ENCODE measurements at regions not wholly inside any gene's neighbourhood (a gene's known extent, or its start where the extent isn't known, plus 50 kb on each side); places are given as distances from the start of the nearest gene placed in this dataset.

DNA sequence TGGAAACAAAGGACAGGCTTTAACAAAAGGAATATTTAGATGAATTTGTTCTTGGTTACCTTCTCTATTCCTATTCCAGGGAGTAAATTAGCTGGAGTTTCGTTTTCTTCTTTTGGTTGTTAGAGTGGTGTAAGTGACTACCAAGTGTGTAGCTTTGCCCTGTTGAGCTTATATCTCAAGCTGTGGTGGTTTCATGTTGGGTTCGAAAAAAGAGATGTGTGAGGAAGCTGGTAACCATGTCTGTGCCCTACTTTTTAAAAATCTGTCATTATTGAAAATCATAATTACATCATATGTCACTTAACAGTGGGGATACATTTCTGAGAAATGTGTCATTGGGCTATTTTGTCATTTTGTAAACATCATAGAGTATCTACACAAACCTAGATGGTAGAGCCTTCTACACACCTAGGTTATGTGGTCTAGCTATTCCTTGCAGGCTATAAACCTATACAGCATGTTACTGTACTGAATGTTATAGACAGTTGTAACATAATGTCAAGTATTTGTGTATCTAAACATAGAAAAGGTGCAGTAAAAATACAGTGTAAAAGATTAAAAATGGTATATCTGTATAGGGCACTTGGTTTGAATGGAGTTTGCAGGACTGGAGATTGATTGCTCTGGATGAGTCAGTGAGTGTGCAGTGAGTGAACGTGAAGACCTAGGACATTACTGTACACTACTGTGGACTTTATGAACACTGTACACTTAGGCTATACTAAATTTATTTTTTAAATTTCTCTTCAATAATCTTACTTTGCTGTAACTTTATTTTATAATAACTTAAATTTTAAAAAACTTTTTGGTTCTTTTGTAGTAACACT lies 90.4 kb downstream of the SEPTIN7 start:
- no peaks in the 10 kb centered on the region for H3K27me3 ChIP-seq
- peaks cover 0 to 2% of the 10 kb centered on the region in 2 donors for H3K36me3 ChIP-seq (replicated peaks in 1 of 2; ENCODE audit: insufficient read depth in 1 of 2, low read depth in 2 of 2)
- intact Hi-C loops (cut with DNase I), result no loop called here
- no peak for TF ChIP-seq POLR2A (IDR thresholded peaks at IDR 0.05)
- TF ChIP-seq, protein P1, sequence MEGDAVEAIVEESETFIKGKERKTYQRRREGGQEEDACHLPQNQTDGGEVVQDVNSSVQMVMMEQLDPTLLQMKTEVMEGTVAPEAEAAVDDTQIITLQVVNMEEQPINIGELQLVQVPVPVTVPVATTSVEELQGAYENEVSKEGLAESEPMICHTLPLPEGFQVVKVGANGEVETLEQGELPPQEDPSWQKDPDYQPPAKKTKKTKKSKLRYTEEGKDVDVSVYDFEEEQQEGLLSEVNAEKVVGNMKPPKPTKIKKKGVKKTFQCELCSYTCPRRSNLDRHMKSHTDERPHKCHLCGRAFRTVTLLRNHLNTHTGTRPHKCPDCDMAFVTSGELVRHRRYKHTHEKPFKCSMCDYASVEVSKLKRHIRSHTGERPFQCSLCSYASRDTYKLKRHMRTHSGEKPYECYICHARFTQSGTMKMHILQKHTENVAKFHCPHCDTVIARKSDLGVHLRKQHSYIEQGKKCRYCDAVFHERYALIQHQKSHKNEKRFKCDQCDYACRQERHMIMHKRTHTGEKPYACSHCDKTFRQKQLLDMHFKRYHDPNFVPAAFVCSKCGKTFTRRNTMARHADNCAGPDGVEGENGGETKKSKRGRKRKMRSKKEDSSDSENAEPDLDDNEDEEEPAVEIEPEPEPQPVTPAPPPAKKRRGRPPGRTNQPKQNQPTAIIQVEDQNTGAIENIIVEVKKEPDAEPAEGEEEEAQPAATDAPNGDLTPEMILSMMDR (IDR thresholded peaks at IDR 0.05), result no peak
- no peaks in the 10 kb centered on the region for H3K9me3 ChIP-seq
- H3K27ac ChIP-seq, result no peak overlapping the region
- no peak overlapping the region for H3K4me3 ChIP-seq
- H3K4me1 ChIP-seq, result no peaks in the 10 kb centered on the region
- DNase-seq, result no peak
- 86 to 91% methylated on average over 3 of the region's 3 CpGs for WGBS, 2 donors
- no peak for ATAC-seq

- intact Hi-C loops (cut with DNase I), result no loop called here
- no peak for DNase-seq
- 94 to 96% methylated on average over 1 of the region's 1 CpG for WGBS, 2 donors
- no peak for ATAC-seq
- Histone ChIP-seq H3K36me3 (replicated peaks in 1 of 2; ENCODE audit: insufficient read depth in 1 of 2, low read depth in 2 of 2) (no peaks in the 10 kb centered on the region), H3K4me1 (no peaks in the 10 kb centered on the region), H3K27me3 (no peaks in the 10 kb centered on the region), H3K4me3 (no peak overlapping the region), H3K27ac (no peak overlapping the region), H3K9me3 (no peaks in the 10 kb centered on the region)
- TF ChIP-seq, protein P1 (IDR thresholded peaks at IDR 0.05), result no peak
- no peak for TF ChIP-seq POLR2A (IDR thresholded peaks at IDR 0.05)
Measured at GRCh38 chr7:35893649-35894048, 92.8 kb downstream of the SEPTIN7 start.

DNA sequence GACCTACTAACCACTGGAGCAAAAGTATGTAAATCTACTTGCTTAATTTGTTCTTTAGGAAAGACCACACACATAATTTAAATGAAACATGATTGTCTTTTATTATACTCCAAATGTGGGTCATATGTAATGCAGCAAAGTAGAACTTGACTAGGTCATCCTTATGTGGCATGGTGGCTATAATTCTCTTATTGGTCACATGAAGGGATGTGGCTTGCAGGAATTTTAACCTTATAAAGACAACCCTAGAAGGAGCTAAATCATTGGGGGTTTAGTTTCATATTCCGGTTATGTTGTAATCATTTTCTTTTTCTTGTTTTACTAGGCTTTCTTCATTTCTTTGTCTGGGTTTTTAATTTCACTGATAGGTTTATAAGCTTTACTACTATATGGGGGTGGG lies 93.9 kb downstream of the SEPTIN7 start:
- DNase-seq (no peak), ATAC-seq (no peak)
- Histone ChIP-seq H3K9me3 (no peaks in the 10 kb centered on the region), H3K36me3 (replicated peaks in 1 of 2; ENCODE audit: insufficient read depth in 1 of 2, low read depth in 2 of 2) (peaks cover 0 to 3% of the 10 kb centered on the region in 2 donors), H3K27ac (no peak overlapping the region), H3K4me1 (no peaks in the 10 kb centered on the region), H3K4me3 (no peak overlapping the region), H3K27me3 (no peaks in the 10 kb centered on the region)
- intact Hi-C loops (cut with DNase I), result no loop called here
- 96 to 100% methylated on average over 1 of the region's 1 CpG for WGBS, 2 donors
- TF ChIP-seq, protein P1 (IDR thresholded peaks at IDR 0.05), result no peak
- TF ChIP-seq POLR2A (IDR thresholded peaks at IDR 0.05), result no peak

DNA sequence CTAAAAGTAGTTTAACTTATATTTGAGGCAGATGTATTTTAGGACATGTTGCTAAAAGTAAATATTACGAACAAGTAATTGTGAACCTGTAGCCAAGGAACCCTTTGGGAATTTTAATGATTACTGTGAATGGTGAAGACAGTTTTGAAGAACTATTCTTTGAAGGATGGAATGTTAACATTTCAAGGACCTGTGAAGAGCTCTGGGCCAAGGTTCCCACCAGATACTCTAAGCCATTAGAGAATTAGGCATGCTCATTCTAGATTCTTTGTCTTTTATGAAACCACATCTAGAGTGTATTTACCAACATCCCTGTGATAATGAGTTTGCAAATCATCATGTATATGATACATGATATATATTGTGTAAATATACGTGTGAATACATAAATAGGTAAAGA lies 99.8 kb downstream of the SEPTIN7 start:
- no peak for DNase-seq
- no peak for ATAC-seq
- no peaks in the 10 kb centered on the region for H3K27me3 ChIP-seq
- no peaks in the 10 kb centered on the region for H3K9me3 ChIP-seq
- intact Hi-C loops (cut with DNase I), result loop anchor here (10.0 kb wide), 1 partner anchor 196 kb away; no protein-coding TSS in a partner anchor
- H3K36me3 ChIP-seq (replicated peaks in 1 of 2; ENCODE audit: insufficient read depth in 1 of 2, low read depth in 2 of 2), result peaks cover 0 to 6% of the 10 kb centered on the region in 2 donors
- WGBS, 2 donors, result 90 to 94% methylated on average over 2 of the region's 2 CpGs
- TF ChIP-seq, protein P1 (IDR thresholded peaks at IDR 0.05), result no peak
- no peak for TF ChIP-seq POLR2A (IDR thresholded peaks at IDR 0.05)
- H3K4me3 ChIP-seq, result no peak overlapping the region
- H3K27ac ChIP-seq, result no peak overlapping the region
- H3K4me1 ChIP-seq, result no peaks in the 10 kb centered on the region

DNA sequence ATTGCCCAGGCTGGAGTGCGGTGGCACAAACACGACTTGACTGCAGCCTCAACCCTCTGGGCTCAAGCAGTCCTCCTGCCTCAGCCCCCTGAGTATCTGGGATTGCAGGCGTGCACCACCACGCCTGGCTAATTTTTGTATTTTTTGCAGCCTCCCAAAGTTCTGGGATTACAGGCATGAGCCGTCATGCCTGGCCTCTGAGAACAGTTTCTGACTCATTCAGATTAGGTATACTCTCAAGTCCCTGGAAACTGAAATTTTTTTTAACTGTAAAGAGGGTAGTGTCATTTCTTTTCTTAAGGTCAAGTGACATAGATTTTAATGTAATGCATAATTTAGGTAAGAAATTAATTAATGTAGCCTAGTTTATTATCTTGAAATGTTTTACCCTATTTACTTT lies 104.7 kb downstream of the SEPTIN7 start:
- no peaks in the 10 kb centered on the region for H3K27me3 ChIP-seq
- 86 to 92% methylated on average over 5 of the region's 5 CpGs for WGBS, 2 donors
- intact Hi-C loops (cut with DNase I), result loop anchor here (10.0 kb wide), 1 partner anchor 201 kb away; no protein-coding TSS in a partner anchor
- H3K36me3 ChIP-seq (replicated peaks in 1 of 2; ENCODE audit: insufficient read depth in 1 of 2, low read depth in 2 of 2), result peaks cover 0 to 3% of the 10 kb centered on the region in 2 donors
- no peak overlapping the region for H3K4me3 ChIP-seq
- ATAC-seq (no peak), DNase-seq (no peak)
- TF ChIP-seq, protein P1 (IDR thresholded peaks at IDR 0.05), result no peak
- no peak for TF ChIP-seq POLR2A (IDR thresholded peaks at IDR 0.05)
- no peak overlapping the region for H3K27ac ChIP-seq
- no peaks in the 10 kb centered on the region for H3K4me1 ChIP-seq
- H3K9me3 ChIP-seq, result no peaks in the 10 kb centered on the region
